Adrenal gland (tissue), 9 donors: ENCODE measurements at regions not wholly inside any gene's neighbourhood (a gene's known extent, or its start where the extent isn't known, plus 50 kb on each side); places are given as distances from the start of the nearest gene placed in this dataset.

Experiments used
- DNase-seq, 7 donors: peaks; one replicate each; pipeline ENCODE4 v3.0.0-alpha.2; 2019 to 2020
- H3K27ac ChIP-seq, 5 donors: fragments of 200-600 bp; sonication (generic) in 4 of 5; 1 replicate in 3 of 5; 2 replicates in 2 of 5; pipeline versions ENCODE4 v1.5.1 to v1.8.0; 2016 to 2020; ENCODE audit warnings: mild to moderate bottlenecking in 1 of 5
- H3K27me3 ChIP-seq: fragments of 200-600 bp; 2 replicates; pipeline ENCODE4 v1.8.0; 2021
- H3K36me3 ChIP-seq, 2 donors: fragments of 200-600 bp; replicated peaks in 1 of 2; 1 replicate in 1 of 2; 2 replicates in 1 of 2; pipeline versions ENCODE4 v1.5.1 to v1.8.0; 2018 to 2022
- H3K4me1 ChIP-seq, 2 donors: fragments of 200-600 bp; replicated peaks in 1 of 2; 1 replicate in 1 of 2; 2 replicates in 1 of 2; pipeline versions ENCODE4 v1.5.1 to v1.8.0; 2018 to 2021
- H3K4me3 ChIP-seq, 4 donors: fragments of 200-600 bp; sonication (generic) in 3 of 4; one replicate each; pipeline ENCODE4 v1.5.1; 2016 to 2018
- H3K9me3 ChIP-seq, 3 donors: fragments of 200-600 bp; sonication (generic) in 1 of 3; replicated peaks in 1 of 3; 1 replicate in 2 of 3; 2 replicates in 1 of 3; pipeline versions ENCODE4 v1.5.1 to v1.8.0; 2016 to 2021
- CTCF ChIP-seq, 6 experiments: fragments of 450-650 bp in 4 of 6; fragments of 200-600 bp in 2 of 6; sonication (generic) in 1 of 6; IDR thresholded peaks; 1 replicate in 5 of 6; 2 replicates in 1 of 6; pipeline versions ENCODE4 v1.5.1 to v1.8.0; 2016 to 2021; ENCODE audit warnings: antibody characterized with exemption in 6 of 6, mild to moderate bottlenecking in 2 of 6, moderate library complexity in 1 of 6
- POLR2A ChIP-seq, 2 donors: fragments of 450-650 bp; IDR thresholded peaks; one replicate each; pipeline ENCODE4 v1.6.1; 2017; ENCODE audit warnings: antibody characterized with exemption in 2 of 2, mild to moderate bottlenecking in 2 of 2, moderate library complexity in 1 of 2
- WGBS, 4 donors: extraction: QIAGEN DNeasy Blood & Tissue Kit in 2 of 4; methylation state at CpG; one replicate each; pipeline versions ENCODE4 v1.1.5 to v1.1.7; 2013 to 2017; 5-methylcytosine and 5-hydroxymethylcytosine counted together
- intact Hi-C, 2 donors: fragments of 100-400 bp; cut with DNase I; formaldehyde crosslinking; loops; one replicate each; pipeline versions ENCODE4 v1.14.1 to v1.15.0; 2022 to 2023
- donor health status: healthy with polysubstance abuse.
- donor health status: Bipolar disorder and iron deficiency.
- donor health status: DM: yes; HTN: yes; CAD: no.
- donor health status: DM: no; HTN: no; CAD: no.
- donor health status: DM: no; HTN: no; CAD: no.

GRCh38 chr2:126189527-126189926 lies 466.4 kb upstream of the GYPC start:
- 61 to 75% (median 71%) methylated on average over 4 of the region's 4 CpGs for WGBS, 4 donors
- H3K9me3 ChIP-seq, result no peaks in the 10 kb centered on the region
- no peaks in the 10 kb centered on the region for H3K27me3 ChIP-seq
- TF ChIP-seq CTCF (IDR thresholded peaks at IDR 0.05) (no peak), POLR2A (IDR thresholded peaks at IDR 0.05) (no peak)
- H3K4me1 ChIP-seq, result no peaks in the 10 kb centered on the region
- H3K27ac ChIP-seq, result no peak overlapping the region
- H3K36me3 ChIP-seq, result no peaks in the 10 kb centered on the region
- intact Hi-C loops, result no loop called here
- H3K4me3 ChIP-seq, result no peak overlapping the region
- no peak for DNase-seq

GRCh38 chr2:126200538-126200937 lies 455.4 kb upstream of the GYPC start:
- TF ChIP-seq POLR2A (IDR thresholded peaks at IDR 0.05), result no peak
- no peak for TF ChIP-seq CTCF (IDR thresholded peaks at IDR 0.05)
- Histone ChIP-seq H3K4me3 (no peak overlapping the region), H3K27me3 (no peaks in the 10 kb centered on the region), H3K36me3 (no peaks in the 10 kb centered on the region), H3K9me3 (no peaks in the 10 kb centered on the region), H3K27ac (no peak overlapping the region), H3K4me1 (no peaks in the 10 kb centered on the region)
- intact Hi-C loops, result no loop called here
- no peak for DNase-seq
- WGBS, 4 donors, result 15 to 32% (median 21%) methylated on average over 3 of the region's 3 CpGs

- WGBS, 4 donors, result 65 to 79% (median 74%) methylated on average over 3 of the region's 3 CpGs
- H3K9me3 ChIP-seq, result no peaks in the 10 kb centered on the region
- intact Hi-C loops, result no loop called here
- no peaks in the 10 kb centered on the region for H3K4me1 ChIP-seq
- TF ChIP-seq POLR2A (IDR thresholded peaks at IDR 0.05) (no peak), CTCF (IDR thresholded peaks at IDR 0.05) (no peak)
- H3K27ac ChIP-seq, result no peak overlapping the region
- no peak for DNase-seq
- no peaks in the 10 kb centered on the region for H3K36me3 ChIP-seq
- no peak overlapping the region for H3K4me3 ChIP-seq
- no peaks in the 10 kb centered on the region for H3K27me3 ChIP-seq
Observed at GRCh38 chr2:126208266-126208665, 447.7 kb upstream of the GYPC start.

- DNase-seq, result no peak
- H3K4me3 ChIP-seq, result no peak overlapping the region
- no peak for TF ChIP-seq POLR2A (IDR thresholded peaks at IDR 0.05)
- no peak for TF ChIP-seq CTCF (IDR thresholded peaks at IDR 0.05)
- H3K27me3 ChIP-seq, result no peaks in the 10 kb centered on the region
- 67 to 91% (median 72%) methylated on average over 2 of the region's 2 CpGs for WGBS, 4 donors
- H3K9me3 ChIP-seq, result no peaks in the 10 kb centered on the region
- no peaks in the 10 kb centered on the region for H3K36me3 ChIP-seq
- no peak overlapping the region for H3K27ac ChIP-seq
- H3K4me1 ChIP-seq, result no peaks in the 10 kb centered on the region
- intact Hi-C loops, result no loop called here
Observed at GRCh38 chr2:126212735-126213134, 443.2 kb upstream of the GYPC start.
